G401.6 (cell line): ENCODE measurements at regions not wholly inside any gene's neighbourhood (a gene's known extent, or its start where the extent isn't known, plus 50 kb on each side); places are given as distances from the start of the nearest gene placed in this dataset.

Experiments
- FAIRE-seq: peaks from 2 replicates; lab custom pipeline; 2012; peaks lifted over from hg19 to GRCh38; lab: Jason Lieb, UNC

DNA sequence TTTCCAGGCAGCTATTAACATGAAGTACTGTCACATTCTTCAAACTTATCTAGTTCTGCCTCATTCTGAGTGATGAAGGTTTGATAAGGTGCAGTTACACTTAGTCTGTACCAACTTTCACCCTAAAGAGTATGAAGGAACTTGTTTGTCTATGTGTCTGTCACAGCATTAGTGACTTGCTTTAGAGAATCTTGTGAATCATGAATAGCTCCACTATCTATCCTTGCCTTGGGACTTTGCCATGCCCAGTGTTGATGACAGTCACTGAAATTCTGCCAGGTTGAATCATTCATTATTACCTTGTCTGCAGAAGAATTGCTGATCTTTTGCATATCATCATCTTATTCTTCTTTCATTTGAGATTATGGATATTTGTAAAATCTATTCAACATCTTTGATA is 50.9 kb upstream of the A1CF start:
- no peak for FAIRE-seq

DNA sequence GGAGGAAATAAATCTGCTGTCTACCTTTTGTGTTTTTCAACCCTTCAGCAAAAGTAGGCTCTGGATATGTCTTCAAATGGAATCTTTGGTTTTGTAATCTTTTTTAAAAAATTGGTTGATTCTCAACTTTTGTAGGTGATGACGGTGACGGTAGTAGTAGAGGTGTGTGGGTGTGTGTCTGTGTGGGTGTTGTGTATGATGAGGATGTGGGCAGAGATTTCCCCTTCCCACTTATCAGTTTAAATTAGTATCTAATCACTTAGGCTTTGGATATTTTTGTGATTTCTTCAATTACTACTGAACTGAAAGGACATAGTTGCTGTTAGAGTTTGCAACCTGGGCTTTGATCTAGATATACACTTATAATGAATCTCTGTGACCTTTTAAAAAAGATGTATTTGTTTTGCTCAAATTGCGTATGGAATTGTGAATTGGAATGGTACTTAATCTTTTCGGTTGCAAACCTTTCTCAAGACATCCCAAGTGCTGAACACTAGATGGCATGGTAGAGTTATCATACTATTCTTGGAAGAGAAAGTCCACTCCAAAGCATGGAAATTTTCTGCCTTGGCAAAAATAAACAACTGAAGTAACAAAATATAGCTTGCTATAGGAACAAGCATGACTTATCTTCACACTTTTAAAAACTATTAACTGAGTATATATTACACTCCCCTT is 51.9 kb upstream of the A1CF start:
- FAIRE-seq: peak; percentile 99

DNA sequence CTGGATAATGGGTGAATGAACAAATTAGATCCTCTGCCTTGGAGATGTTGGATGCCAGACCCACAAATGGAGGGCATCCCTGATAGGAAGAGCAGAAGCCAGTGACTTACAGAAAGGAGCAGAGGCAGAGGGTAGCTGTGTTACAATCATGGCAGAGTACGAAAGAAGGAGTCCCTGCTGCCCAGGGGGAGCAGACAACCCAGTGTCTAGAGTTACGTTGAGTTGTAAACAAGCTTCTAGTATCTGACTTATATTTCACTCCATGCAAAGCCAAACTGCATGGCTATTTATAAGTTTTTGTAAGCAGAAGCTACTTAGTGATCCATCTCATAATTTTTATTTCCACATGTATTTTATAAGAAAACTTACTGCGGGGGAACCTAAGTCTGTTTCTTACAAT is 56.2 kb upstream of the A1CF start:
- no peak for FAIRE-seq

DNA sequence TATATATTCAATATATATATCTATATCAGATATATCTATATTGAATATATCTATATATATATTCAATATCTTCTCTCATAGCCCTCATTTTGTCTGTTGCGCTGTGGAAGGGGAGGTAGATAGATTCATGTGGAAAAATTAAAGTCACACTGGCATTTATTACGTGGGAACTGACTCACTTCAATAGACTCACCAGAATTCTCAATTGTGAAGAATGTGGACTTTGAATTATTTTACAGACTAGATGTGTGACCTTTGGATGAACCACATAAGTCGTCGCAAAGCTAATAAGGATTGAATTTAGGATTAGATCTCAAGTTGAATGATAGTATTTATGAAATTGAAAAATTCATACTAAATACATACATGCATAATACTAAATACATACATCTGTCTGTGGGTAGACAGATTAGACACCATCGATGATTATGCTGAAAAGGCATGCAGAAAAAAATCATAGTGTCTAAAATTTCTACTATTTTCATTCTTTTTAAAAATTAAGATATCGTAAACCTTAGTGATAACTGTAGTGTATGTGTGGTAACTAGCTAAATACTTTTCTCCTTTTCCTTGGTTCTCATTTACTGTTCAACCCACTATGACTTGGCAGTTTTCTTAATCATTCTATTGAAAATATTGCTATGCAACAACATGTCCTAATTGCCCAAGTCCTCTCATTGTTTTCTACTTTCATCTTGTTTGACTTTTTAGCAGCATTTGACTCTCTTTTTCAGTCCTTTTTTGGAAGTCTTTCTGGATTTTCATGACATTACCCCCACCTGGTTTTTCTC is 61.8 kb upstream of the A1CF start:
- FAIRE-seq: peak; percentile 8

DNA sequence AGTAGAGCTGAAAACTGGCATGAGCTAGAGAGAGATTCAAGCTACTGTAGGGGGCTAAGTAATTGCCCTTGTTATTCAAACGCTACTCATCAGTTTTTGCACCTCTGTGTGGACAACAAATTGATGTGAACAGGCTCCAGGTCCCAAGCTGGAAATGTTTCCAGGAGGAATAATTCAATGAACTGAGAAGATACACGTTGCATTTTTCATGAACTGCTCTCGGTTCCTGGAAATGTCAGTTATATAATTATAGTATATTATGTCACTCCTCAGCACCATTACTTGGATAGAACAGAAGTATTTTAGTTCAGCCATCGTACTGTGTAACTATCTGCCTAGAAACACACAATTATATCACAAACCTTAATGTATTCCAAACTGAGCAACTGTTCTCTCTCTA is 65.9 kb upstream of the A1CF start:
- no peak for FAIRE-seq

DNA sequence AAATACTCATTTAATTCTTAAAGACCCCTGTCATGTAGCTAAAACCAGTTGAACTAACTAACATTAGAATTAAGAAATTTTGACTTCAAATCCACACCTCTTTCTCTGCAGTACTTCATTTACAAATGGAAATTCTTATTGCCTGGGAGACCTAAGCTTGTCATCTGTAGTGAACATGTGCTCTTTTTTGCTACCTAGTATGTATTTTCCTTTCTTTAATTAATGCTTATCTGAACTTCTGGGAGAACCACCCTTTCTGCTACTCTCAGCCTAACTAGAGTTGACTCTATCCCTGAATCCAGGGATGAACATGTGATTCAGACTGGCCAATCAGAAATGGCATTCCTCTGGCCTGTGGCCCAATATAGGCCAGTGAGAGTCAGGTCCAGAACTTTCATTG is 75.9 kb upstream of the A1CF start:
- FAIRE-seq: no peak

DNA sequence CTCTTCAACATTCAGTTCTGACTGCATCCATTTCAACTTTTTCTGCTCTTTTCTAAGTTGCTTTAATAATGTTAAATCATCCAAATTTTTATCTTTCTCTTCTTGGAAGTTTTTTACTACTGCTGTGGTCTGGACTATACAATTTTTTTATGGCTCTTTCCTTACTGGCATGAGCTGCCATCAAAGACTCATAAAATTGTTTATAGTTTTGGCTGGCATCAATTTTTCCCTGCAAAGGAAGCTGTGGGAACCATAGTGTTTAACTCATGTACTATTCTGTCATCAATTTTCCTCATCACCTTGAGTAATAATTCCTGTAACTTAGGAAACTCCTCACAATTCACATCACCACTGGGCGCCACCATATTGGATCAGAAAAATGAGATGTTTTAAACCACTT is 77.6 kb upstream of the A1CF start:
- FAIRE-seq: no peak

DNA sequence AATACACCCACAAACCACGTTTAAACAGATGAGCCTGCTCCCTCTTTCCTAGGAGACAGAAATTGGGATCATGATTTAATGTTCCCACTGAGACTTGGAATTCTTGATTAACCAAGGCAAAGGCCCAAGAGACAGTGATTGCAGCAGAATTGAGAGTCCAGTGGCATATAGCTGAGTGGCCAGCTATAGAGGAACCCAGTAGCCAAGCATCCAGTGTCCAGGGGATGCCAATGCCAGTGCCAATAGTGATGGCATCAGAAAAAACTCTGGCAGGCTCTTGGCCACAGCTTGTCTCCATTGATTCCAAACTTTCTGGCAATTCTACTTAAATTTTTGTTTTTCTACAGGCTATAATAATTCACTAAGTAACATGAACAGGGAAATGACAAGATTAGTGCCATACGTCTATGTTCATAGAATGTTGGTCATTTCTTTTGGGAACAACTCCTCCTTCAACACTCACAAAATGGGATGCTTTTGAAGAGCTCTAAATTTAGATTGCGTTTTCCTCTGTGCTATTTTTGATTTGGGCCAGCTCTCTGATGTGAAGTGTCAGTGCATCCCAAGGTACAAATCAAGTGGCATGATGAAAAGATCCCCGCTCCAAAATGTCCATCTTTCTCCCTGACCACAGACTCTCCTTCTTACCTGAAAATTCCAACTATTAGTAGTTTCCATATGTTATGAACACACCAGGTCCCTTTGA is 83.1 kb upstream of the A1CF start:
- no peak for FAIRE-seq

DNA sequence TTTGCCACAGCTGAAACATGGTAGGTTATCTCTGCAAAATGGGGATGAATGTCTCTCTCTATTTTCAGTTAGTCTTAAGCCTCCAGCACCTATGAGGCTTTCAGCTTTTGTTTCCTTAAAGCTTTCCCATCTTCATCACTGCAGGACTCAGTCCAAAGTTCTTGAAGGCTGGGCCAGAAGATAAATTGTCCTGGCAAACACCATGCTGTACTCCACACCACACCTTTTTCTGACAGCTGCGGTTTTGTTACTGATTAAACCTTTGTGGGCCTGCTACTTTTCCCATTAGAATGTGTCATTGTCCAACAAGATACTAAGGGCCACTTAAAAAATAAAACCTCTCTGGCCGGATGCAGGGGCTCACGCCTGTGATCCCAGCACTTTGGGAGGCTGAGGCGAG is 87.2 kb upstream of the A1CF start:
- no peak for FAIRE-seq

DNA sequence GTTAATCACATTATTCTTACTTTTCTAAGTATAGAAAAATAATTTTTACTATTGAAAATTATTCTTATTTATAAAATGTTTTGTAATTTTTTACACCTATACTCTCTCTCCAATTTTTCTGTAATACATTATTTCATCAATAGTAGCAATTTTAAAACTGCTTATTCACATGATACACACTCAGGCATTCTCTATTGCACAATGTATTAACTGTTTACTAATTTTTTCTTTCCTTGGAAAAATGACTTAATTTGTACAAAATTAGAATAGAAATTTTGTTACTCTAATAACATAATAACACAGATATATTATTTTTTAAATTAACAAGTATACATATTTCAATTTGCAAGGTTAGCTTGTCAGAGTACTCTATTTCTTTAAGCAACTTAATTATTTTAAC is 92.9 kb upstream of the PRKG1 start:
- no peak for FAIRE-seq

DNA sequence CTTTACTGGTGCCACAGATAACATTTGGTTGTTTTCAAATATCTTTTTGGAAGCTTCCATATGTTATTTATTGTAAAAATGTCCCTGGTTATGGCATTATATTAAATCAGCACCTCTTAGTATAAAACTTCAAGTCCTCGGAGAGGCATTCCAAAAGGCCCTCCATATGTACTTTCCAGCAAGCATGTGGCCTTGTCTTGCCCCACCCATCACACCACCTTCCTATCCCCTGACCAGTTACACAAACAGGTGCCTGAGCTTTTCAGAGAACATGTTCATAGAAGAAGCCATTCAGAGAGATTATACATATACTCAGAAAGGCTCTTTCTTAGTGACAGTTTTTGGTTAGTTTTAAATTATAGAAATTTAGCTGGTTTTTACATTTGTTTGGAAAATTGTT is 92.4 kb upstream of the PRKG1 start:
- peak; percentile 23 for FAIRE-seq

DNA sequence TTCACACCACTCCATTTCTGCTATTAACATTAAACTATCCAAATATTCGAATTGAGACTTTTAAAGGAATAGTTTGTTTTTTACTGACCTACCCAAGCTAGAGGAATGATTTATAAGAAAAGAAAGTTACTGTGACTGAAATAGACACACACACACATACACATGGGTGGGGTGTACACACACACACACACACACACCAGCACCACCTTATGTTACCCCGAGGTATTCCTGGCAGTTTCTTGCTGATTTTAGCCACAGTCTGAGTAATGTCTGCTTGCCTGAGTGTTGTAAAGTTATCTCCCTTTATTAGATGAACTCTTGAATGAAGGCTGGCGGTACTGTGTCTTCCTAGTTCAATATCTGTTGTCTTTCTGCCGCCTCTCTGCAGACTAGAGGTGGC is 91.3 kb upstream of the PRKG1 start:
- no peak for FAIRE-seq

DNA sequence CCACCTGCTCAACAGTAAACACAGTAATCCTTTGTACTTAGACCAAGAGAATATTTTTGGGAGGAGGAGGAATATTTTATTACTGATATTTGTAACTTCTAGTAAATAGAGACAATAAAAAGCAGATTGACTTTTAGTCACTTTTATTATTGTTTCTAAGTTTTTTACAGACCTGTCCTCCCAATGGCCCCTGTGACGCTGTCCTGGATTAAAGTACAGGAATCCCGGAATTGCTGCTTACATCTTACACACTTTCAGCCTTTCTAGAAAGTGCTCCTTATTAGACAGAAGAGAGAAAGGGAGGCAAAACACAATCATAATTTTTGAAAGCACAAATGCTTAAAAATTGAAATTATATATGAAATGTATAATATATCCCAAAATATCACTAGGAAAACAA is 86.4 kb upstream of the PRKG1 start:
- no peak for FAIRE-seq

DNA sequence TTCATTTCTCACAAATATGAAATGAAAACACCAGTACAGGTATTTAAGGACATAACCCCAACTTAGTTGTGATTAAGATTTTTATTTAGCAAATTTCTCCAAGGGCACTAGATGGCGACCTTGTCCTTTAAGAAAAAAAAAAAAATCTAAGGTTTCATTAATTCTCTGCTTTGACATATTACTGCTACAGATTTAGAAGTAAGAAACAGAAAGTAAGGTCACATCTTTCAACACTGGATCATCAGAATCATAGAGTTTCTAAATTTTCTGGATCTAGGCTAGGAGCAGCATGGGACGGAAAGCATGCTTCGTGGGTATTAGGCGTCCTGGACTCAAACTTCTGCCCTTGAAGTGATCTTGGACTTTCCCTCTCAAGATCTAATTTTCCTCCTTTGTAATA is 85.5 kb upstream of the PRKG1 start:
- peak; percentile 99 for FAIRE-seq

DNA sequence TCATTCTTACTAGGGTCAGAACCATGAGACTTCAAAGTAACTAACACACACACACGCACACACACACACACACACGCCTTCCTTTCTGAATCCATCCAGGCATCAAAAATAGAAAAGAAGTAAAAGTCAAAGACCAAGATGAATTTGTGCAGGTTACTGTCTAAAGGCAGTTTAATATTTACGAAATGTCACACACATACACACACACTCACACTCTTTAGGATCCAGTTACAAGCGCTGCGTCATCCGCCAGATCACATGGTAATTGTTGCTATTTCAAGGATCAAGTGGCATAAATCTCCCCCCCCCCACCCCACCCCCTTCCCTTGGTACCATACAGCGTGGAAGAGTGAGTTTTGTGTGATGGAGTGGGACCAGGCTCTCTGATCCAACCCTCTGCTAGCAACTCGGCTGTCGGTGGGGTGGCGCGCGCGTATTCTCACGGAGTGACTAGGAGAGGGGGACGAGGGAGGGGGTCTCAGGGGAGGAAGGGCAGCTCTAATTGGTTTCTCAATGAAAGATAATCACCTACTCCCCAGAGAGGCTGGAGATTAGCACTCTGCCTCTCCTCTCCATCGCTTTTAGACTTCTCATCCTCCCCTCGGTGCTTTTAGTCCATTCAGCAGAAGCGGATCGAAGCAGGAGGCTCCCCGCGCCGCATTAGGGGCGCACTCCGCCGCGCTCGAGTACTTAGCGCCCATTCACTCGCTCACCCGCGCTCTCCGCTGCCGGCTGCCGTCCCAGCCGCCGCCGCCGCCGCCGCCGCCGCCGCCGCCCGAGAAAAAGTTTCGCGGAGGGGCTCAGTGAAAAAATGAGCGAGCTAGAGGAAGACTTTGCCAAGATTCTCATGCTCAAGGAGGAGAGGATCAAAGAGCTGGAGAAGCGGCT is 83.5 kb upstream of the PRKG1 start:
- FAIRE-seq: no peak

DNA sequence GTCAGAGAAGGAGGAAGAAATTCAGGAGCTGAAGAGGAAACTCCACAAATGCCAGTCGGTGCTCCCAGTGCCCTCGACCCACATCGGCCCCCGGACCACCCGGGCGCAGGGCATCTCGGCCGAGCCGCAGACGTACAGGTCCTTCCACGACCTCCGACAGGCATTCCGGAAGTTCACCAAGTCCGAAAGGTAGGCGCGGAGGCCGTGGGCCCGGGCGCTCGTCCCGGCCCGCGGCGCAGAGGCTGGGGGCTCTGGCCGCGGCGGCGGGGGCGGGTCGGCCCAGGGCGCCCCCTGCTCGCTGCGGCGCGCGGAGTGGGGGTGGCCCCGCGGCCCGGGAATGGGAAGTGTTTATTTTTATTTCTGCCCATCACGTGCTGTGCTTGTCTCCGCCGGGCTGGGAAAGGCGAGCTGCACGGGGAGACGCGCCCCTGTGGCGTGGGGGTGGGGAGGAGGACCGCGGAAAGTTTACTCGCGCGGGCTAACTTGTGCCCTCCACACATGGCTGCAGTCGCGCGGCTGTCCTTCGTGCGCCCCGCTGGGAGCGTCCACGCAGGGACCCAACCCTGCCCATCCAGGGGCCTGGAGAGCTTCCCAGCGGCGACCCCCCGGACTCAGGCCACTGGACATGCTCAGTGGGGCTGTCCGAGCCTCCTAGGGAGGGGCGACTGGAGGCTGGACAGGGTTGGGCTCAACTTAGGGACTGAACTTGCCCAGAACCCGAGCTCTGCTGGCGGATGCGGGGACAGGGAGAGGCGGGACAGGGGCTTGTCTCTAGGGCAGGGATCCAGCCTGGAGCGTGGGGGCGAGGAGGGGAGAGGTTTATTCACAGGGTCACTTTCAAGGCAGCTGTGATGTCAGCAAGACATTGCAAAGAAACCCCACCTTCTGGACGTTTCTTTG is 82.6 kb upstream of the PRKG1 start:
- FAIRE-seq: no peak

DNA sequence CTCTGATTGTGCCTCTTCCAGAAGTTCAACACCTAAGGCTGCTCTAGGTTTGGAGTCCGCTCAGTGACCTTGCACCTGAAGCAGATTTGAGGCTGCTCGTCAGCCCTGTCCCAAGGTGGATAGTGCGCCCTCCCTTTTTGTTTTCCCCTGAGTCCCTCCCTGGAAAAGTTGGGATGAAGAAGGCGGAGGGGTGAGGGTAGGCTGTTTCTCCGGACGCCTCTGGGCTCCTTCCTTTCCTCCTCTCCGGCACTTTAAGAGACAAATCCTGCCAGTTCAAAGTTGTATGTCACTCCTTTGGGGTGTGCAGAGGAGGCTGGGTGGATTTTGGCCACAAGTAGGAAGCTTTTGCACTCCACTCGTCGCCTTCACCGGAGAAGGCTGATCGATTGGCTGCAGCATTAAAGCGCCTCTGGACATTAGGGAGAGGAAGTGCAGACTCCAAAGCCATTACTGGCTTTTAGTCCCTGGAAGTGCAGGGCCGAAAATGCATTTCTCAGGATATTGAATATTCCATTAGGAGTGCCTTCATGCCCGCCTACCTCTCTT is 81.9 kb upstream of the PRKG1 start:
- FAIRE-seq: peak; percentile 25

DNA sequence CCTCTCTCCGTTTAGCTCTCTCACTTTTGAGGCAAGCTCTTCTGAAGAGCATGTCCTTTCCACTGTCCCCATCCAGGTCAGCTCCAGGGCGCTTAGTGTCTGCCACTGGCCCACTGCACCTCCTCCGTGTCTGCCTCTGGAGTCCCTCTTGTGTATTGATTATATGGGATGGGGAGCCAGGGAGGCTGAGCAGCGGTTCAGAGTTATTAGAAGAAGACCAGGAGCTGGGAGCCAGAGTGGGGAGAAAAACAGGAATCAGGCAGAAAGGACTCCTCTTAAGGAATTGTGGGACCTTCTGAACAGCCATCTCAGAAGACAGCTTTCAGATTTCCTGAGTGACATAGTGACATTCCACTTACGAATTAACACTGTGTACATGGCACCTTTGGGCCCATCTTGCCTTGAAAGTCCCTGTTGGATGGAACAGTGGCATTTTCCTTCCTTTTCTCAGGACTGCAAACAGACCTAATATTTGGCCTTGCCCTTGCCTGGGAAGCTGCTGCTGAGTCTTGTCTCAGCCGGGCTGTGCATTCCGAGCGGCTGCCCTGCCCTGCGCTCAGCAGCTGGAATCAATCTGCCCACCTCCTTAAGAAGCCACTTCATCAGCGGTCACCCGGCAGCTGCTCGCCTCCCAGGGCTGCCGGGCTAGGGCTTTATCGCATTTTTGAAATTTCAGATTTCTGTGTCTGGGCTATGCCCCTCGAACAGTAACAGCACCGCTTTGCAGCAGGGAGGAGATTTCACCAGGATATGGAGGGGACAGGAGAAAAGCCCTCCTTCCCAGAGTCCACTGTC is 81.1 kb upstream of the PRKG1 start:
- FAIRE-seq: no peak

DNA sequence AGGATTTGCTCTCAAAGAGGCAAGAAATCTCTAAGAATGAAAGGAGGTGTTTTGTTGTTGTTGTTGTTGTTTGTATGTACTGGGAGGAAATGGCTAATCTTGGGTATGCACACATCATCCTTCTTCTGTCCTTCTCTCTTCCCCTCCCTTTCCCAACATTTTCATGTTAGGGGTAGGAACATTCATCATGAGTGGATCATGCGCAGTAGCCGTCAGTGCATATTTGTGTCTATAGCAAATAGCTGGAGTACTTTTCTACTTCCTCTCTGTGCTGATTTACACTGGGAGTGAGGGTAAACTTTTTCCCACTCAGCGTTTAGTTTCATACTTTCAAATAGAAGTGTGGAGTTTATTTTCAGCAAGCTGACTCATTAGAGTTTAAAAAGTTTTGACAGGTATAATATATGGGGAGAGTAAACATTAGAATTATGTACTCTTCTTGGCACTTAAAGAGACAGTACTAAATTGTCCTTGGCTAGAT is 80.5 kb upstream of the PRKG1 start:
- FAIRE-seq: peak; percentile 84

DNA sequence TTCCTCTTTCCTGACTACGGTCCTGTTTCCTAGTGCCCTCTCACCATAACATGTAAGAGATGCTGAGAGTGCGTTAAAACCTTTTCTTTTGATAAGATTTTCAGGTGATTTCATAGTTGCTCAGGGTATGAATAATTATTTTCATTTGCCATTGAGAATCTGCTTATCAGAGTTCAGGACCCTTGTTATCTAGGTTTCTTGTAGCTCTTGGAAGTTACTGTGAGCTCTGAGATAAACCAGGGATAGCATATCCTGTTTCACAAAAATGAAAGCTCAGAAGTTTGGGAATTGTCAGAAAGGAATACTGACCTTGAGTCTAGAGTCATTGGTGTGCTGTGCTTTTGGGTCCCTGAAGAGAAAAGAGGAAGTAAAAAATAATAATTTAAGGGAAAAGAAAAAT is 76.8 kb upstream of the PRKG1 start:
- FAIRE-seq: peak; percentile 23
